Coronary artery (tissue), 2 donors: ENCODE measurements at regions not wholly inside any gene's neighbourhood (a gene's known extent, or its start where the extent isn't known, plus 50 kb on each side); places are given as distances from the start of the nearest gene placed in this dataset.
"Not testable (repeated sequence)": the region's sequence is repeated elsewhere in the genome, so short reads cannot be mapped to it uniquely, and the experiment has no call there.

Experiments
- DNase-seq: peaks from one replicate; pipeline ENCODE4 v3.0.0-alpha.2; 2017; ENCODE audit warnings: low spot score
- H3K27ac ChIP-seq, 2 donors: fragments of 200-600 bp; sonication (generic); one replicate each; pipeline ENCODE4 v1.5.1; 2016 to 2019
- H3K4me3 ChIP-seq: fragments of 200-600 bp; sonication (generic); 2 replicates; pipeline ENCODE4 v1.5.1; 2016; ENCODE audit warnings: mild to moderate bottlenecking, moderate library complexity
- TF ChIP-seq, protein P1 (sequence below): fragments of 200-600 bp; sonication (generic); IDR thresholded peaks from one replicate; pipeline ENCODE4 v1.5.1; 2019; ENCODE audit warnings: antibody characterized with exemption

DNA sequence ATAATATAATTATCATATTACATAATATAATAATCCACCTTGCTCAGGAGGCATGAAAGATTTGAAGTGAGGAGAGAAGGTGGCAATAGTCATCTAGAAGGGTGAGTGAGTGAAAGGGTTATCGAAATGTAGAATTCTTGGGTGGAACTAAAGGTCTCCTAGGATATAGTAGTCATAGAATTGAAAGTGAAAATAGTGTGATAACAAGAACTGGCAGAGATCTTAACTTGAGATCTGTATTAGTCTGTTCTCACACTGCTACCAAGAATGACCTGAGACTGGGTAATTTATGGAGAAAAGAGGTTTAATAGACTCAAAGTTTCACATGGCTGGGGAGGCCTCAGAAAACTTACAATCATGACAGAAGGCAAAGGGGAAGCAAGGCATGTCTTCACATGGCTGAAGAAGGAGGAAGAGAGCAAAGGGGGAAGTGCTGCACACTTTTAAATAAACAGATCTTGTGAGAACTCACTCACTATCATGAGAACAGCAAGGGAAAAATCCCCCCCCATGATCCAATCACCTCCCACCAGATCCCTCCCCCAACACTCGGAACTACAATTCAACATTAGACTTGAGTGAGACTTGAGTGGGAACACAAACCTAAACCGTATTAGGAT is 351.5 kb downstream of the NR4A2 start:
- Histone ChIP-seq H3K4me3 (no peak overlapping the region), H3K27ac (no peak overlapping the region)
- no peak for DNase-seq
- TF ChIP-seq, protein P1, sequence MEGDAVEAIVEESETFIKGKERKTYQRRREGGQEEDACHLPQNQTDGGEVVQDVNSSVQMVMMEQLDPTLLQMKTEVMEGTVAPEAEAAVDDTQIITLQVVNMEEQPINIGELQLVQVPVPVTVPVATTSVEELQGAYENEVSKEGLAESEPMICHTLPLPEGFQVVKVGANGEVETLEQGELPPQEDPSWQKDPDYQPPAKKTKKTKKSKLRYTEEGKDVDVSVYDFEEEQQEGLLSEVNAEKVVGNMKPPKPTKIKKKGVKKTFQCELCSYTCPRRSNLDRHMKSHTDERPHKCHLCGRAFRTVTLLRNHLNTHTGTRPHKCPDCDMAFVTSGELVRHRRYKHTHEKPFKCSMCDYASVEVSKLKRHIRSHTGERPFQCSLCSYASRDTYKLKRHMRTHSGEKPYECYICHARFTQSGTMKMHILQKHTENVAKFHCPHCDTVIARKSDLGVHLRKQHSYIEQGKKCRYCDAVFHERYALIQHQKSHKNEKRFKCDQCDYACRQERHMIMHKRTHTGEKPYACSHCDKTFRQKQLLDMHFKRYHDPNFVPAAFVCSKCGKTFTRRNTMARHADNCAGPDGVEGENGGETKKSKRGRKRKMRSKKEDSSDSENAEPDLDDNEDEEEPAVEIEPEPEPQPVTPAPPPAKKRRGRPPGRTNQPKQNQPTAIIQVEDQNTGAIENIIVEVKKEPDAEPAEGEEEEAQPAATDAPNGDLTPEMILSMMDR: no peak

DNA sequence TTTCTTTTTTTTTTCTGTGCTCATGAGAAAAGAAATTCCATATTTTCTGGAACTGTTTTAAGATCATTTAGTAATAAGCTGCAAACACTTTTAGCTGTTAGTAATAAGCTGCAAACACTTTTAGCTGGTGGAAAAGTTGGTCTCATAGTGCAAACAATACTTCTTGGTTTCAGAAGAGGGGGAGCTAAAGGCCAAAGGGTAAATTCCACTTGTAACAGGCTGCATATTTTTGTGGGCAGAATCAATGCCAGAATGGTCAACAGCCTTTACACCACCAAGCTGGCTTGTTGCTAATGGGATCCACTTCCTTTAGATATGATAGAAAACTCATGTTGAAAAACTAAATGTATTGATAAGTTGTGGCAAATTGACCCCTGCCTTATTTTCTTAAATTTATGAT is 356.8 kb downstream of the NR4A2 start:
- no peak for DNase-seq
- TF ChIP-seq, protein P1: no peak
- H3K27ac ChIP-seq: no peak overlapping the region
- H3K4me3 ChIP-seq: no peak overlapping the region

- DNase-seq: no peak
- no peak overlapping the region for H3K4me3 ChIP-seq
- TF ChIP-seq, protein P1: no peak
- no peak overlapping the region for H3K27ac ChIP-seq
These were observed 359.6 kb downstream of the NR4A2 start for GRCh38 chr2:155972916-155973315.

DNA sequence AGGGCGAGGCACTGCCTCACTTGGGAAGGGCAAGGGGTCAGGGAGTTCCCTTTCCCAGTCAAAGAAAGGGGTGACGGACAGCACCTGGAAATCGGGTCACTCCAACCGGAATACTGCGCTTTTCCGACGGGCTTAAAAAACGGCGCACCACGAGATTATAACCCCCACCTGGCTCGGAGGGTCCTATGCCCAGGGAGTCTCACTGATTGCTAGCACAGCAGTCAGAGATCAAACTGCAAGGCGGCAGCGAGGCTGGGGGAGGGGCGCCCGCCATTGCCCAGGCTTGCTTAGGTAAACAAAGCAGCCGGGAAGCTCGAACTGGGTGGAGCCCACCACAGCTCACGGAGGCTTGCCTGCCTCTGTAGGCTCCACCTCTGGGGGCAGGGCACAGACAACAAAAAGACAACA is 366.5 kb downstream of the NR4A2 start:
- not testable (repeated sequence) for DNase-seq, H3K4me3 ChIP-seq

DNA sequence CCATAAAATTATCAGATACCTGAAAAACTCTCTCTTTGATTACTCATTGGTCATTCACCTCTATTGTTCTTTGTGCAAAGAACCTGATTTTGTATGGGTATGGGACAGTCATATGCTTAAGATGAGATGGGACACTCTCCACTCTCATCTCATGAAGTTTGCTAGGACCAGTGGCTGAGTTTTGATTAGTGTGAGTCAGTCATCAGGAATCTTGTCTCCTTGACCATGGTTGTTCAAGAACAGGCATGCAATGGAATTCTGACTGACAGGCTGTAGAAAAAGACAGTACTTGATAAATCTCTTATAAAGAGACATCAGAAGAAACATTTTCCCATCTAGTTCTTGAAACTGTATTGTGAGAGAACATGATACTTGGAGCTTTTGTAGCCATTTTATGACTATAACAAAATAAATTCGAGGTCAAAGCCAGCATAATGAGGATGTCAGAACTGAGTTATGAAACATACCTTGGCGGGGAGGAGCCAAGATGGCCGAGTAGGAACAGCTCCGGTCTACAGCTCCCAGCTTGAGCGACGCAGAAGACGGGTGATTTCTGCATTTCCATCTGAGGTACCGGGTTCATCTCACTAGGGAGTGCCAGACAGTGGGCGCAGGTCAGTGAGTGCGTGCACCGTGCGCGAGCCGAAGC is 367.0 kb downstream of the NR4A2 start:
- no peak overlapping the region for H3K27ac ChIP-seq
- DNase-seq: no peak
- TF ChIP-seq, protein P1: no peak
- H3K4me3 ChIP-seq: no peak overlapping the region

More for the DNA sequence above, 366.5 kb downstream of the NR4A2 start:
- not testable (repeated sequence) for H3K27ac ChIP-seq

GRCh38 chr2:155961641-155962040 is 370.9 kb downstream of the NR4A2 start:
- DNase-seq: no peak
- TF ChIP-seq, protein P1: no peak
- no peak overlapping the region for H3K27ac ChIP-seq
- no peak overlapping the region for H3K4me3 ChIP-seq

DNA sequence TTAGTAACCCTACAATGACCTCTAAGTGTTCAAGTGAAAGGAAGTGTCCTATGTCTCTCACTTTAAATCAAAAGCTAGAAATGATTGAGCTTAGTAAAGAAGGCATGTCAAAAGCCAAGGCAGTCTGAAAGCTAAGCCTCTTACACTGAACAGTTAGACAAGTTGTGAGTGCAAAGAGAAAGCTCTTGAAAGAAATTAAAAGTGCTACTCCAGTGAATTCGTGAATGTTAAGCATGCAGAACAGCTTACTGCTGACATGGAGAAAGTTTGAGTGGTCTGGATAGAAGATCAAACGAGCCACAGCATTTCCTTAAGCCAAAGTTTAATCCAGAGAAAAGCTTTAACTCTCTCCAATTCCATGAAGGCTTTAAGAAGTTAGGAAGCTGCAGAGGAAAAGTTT is 373.7 kb downstream of the NR4A2 start:
- H3K27ac ChIP-seq: no peak overlapping the region
- DNase-seq: no peak
- TF ChIP-seq, protein P1: no peak
- no peak overlapping the region for H3K4me3 ChIP-seq
